ENCODE measurements at regions not wholly inside any gene's neighbourhood (a gene's known extent, or its start where the extent isn't known, plus 50 kb on each side); places are given as distances from the start of the nearest gene placed in this dataset.
"Not testable (repeated sequence)": the region's sequence is repeated elsewhere in the genome, so short reads cannot be mapped to it uniquely, and the experiment has no call there.

DNA sequence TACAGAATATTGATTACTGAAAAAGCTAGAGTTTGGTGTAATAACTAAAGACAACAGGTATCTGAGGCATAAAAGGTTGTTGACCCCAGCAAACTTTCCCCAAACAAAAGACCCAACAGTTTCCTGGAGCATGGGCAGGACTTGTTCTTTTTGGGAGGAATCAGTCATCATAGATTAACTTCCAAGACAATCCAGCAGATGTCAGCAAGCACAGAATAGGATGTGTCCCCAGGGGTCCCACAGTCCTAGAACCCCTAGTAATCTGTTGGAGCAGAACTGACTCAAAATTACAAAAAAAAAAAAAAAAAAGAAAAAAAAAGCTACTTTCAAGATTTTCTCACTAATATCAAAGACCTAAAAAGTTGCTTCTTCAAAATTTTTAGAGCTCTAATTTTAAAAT, 564.7 kb upstream of the SLC39A10 start:
- no peak for DNase-seq (ENCODE audit: low read depth)

DNA sequence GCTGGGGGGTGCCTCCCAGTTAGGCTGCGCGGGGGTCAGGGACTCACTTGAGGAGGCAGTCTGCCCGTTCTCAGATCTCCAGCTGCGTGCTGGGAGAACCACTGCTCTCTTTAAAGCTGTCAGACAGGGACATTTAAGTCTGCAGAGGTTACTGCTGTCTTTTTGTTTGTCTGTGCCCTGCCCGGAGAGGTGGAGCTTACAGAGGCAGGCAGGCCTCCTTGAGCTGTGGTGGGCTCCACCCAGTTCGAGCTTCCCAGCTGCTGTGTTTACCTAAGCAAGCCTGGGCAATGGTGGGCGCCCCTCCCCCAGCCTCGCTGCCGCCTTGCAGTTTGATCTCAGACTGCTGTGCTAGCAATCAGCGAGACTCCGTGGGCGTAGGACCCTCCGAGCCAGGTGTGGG, 584.2 kb upstream of the SLC39A10 start:
- not testable (repeated sequence) for H3K9ac ChIP-seq (ENCODE audit: low read length); DNase-seq (ENCODE audit: low read depth); H3K27me3 ChIP-seq (replicated peaks; ENCODE audit: control insufficient read depth, insufficient read depth, low read length); H3K9me3 ChIP-seq (ENCODE audit: control insufficient read depth, low read length); H3K4me1 ChIP-seq (ENCODE audit: control insufficient read depth, insufficient read depth, low read length); H3K36me3 ChIP-seq (ENCODE audit: control insufficient read depth, insufficient read depth, low read length, severe bottlenecking); H3K4me3 ChIP-seq (ENCODE audit: low read length)

More for the DNA sequence above, 564.7 kb upstream of the SLC39A10 start:
- H3K4me1 ChIP-seq (ENCODE audit: control insufficient read depth, insufficient read depth, low read length): no peaks in the 10 kb centered on the region
- peaks cover 2% of the 10 kb centered on the region for H3K9me3 ChIP-seq (ENCODE audit: control insufficient read depth, low read length)
- H3K9ac ChIP-seq (ENCODE audit: low read length): no peak overlapping the region
- H3K27me3 ChIP-seq (replicated peaks; ENCODE audit: control insufficient read depth, insufficient read depth, low read length): no peaks in the 10 kb centered on the region
- no peaks in the 10 kb centered on the region for H3K36me3 ChIP-seq (ENCODE audit: control insufficient read depth, insufficient read depth, low read length, severe bottlenecking)
- H3K4me3 ChIP-seq (ENCODE audit: low read length): no peak overlapping the region

DNA sequence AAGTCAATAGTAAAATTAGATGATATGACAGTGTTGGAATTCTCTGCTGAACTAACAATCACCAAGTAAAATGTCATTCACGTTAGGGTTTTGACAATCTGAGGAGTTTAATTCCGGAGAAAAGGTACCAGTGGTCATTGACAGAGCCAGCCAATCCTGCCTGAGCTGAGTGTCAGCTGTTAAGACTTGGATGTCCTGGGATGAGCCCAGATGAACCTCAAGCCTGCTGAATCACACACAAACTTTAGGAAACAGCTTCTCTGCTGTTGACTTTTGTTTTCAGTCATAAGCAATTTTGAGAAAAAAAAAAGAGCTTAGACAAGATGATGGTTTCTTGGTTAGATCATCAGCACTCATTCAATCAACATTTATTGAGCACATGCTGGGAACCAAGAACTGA, 600.0 kb upstream of the SLC39A10 start:
- no peak for DNase-seq (ENCODE audit: low read depth)
- Histone ChIP-seq H3K9me3 (ENCODE audit: control insufficient read depth, low read length) (no peaks in the 10 kb centered on the region), H3K4me1 (ENCODE audit: control insufficient read depth, insufficient read depth, low read length) (no peaks in the 10 kb centered on the region), H3K9ac (ENCODE audit: low read length) (no peak overlapping the region), H3K36me3 (ENCODE audit: control insufficient read depth, insufficient read depth, low read length, severe bottlenecking) (no peaks in the 10 kb centered on the region), H3K27me3 (replicated peaks; ENCODE audit: control insufficient read depth, insufficient read depth, low read length) (no peaks in the 10 kb centered on the region), H3K4me3 (ENCODE audit: low read length) (no peak overlapping the region)

DNA sequence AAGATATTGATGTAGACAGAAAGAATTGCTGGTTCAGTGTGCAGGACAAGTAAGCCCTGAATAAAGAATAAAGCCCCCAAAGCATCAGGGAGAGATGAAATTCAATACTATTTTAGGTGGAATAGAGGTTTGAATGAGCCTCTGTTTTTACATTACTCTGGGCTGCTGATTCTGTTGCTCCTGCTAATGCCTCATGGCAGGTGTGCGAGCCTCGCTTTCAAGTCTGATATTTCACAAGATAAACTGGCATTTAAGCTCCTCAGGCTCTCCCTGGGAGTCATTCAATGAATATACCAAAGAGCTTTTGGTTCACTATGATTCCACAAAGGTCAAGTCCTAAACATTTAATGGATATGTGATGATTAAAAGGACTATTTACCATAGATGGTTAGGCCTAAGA, 601.0 kb upstream of the SLC39A10 start:
- Histone ChIP-seq H3K9me3 (ENCODE audit: control insufficient read depth, low read length) (no peaks in the 10 kb centered on the region), H3K36me3 (ENCODE audit: control insufficient read depth, insufficient read depth, low read length, severe bottlenecking) (no peaks in the 10 kb centered on the region), H3K4me1 (ENCODE audit: control insufficient read depth, insufficient read depth, low read length) (peaks cover 5% of the 10 kb centered on the region), H3K4me3 (ENCODE audit: low read length) (no peak overlapping the region), H3K9ac (ENCODE audit: low read length) (no peak overlapping the region), H3K27me3 (replicated peaks; ENCODE audit: control insufficient read depth, insufficient read depth, low read length) (no peaks in the 10 kb centered on the region)
- no peak for DNase-seq (ENCODE audit: low read depth)

DNA sequence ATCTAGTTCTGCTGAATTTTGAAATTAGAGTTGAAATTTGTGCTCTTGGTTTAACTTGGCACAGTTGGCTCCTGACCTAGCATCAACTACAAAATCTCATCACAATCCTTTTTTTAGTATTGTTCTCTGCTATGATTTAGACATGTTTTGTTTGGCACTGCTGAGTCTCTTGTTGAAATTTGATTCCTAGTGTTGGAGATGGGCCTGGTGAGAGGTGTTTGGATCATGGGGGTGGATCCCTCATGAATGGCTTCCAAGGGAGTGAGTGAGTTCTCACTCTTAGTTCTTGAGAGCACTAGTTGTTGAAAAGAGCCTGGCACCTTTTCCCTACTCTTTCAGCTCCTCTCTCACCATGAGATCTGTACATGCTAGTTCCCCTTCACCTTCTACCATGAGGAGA, 605.6 kb upstream of the SLC39A10 start:
- DNase-seq (ENCODE audit: low read depth): peak; percentile 43
- Histone ChIP-seq H3K4me3 (ENCODE audit: low read length) (no peak overlapping the region), H3K27me3 (replicated peaks; ENCODE audit: control insufficient read depth, insufficient read depth, low read length) (no peaks in the 10 kb centered on the region), H3K9me3 (ENCODE audit: control insufficient read depth, low read length) (no peaks in the 10 kb centered on the region), H3K36me3 (ENCODE audit: control insufficient read depth, insufficient read depth, low read length, severe bottlenecking) (no peaks in the 10 kb centered on the region), H3K4me1 (ENCODE audit: control insufficient read depth, insufficient read depth, low read length) (peaks cover 5% of the 10 kb centered on the region), H3K9ac (ENCODE audit: low read length) (no peak overlapping the region)

DNA sequence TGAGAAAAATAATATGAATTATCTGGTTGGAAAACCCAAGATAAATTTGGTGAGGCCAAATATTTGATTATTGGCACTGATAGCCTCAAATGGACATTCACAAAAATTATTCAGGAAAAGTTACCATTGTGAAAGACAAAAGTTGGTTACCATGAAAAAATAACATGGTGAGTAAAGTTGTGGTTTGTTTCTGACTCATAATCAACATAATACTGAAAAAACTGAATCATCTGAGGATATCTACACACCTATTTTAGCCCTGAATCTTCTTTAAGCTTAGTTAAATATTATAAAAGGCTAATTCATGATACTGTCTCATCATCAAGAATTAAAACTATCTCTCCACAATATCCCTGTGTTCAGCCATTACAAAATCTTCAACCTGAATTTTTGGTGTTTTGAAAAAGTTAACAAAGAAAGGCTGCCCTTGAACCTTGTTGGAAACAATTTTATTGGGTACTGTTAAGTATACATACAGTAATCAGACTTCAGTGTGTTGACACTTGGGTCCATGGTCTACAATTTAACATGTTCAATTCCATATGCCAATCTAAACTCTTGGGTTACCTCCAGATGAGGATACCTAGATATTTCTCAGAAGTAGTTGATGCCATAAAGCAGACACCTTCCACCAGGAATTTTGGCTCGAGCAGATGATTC, 607.5 kb upstream of the SLC39A10 start:
- peak; percentile 22 for DNase-seq (ENCODE audit: low read depth)
- Histone ChIP-seq H3K27me3 (replicated peaks; ENCODE audit: control insufficient read depth, insufficient read depth, low read length) (no peaks in the 10 kb centered on the region), H3K4me3 (ENCODE audit: low read length) (no peak overlapping the region), H3K36me3 (ENCODE audit: control insufficient read depth, insufficient read depth, low read length, severe bottlenecking) (no peaks in the 10 kb centered on the region), H3K9me3 (ENCODE audit: control insufficient read depth, low read length) (no peaks in the 10 kb centered on the region), H3K9ac (ENCODE audit: low read length) (no peak overlapping the region), H3K4me1 (ENCODE audit: control insufficient read depth, insufficient read depth, low read length) (peaks cover 5% of the 10 kb centered on the region)

DNA sequence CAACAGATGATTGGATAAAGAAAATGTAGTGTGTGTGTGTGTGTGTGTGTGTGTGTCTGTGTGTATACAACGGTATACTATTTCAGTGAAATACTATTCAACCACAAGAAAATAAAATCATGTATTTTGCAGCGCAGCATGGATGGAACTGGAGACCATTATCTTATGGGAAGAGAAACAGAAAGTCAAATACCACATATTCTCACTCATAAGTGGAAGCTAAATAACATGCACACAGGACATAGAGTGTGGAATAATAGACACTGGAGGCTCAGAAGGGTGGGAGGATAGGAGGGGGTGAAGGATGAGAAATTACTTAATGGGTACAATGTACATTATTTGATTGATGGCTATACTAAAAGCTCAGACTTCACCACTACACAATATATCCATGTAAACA, 609.1 kb upstream of the SLC39A10 start:
- H3K4me1 ChIP-seq (ENCODE audit: control insufficient read depth, insufficient read depth, low read length): peaks cover 5% of the 10 kb centered on the region
- no peak for DNase-seq (ENCODE audit: low read depth)
- no peak overlapping the region for H3K4me3 ChIP-seq (ENCODE audit: low read length)
- H3K27me3 ChIP-seq (replicated peaks; ENCODE audit: control insufficient read depth, insufficient read depth, low read length): no peaks in the 10 kb centered on the region
- no peak overlapping the region for H3K9ac ChIP-seq (ENCODE audit: low read length)
- H3K36me3 ChIP-seq (ENCODE audit: control insufficient read depth, insufficient read depth, low read length, severe bottlenecking): no peaks in the 10 kb centered on the region
- no peaks in the 10 kb centered on the region for H3K9me3 ChIP-seq (ENCODE audit: control insufficient read depth, low read length)

DNA sequence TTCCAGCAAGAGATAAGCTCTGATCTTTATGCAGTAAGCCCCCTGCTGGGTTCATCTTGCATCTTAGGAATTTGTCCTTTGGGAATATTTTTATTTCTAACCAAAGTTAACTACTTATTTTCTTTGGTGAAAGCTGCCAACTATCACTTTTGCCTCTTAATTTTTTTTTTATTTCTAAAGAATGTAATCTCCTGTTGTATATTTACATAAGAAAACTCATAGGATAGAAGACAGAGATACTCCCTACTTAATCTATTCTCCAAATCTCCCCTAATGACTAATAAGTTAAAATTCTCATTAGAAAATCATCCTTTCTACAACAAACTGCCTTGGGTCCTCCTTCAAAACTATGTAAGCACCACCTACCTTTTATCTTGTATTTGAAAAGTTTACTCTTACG, 612.2 kb upstream of the SLC39A10 start:
- Histone ChIP-seq H3K36me3 (ENCODE audit: control insufficient read depth, insufficient read depth, low read length, severe bottlenecking) (no peaks in the 10 kb centered on the region), H3K27me3 (replicated peaks; ENCODE audit: control insufficient read depth, insufficient read depth, low read length) (no peaks in the 10 kb centered on the region), H3K4me1 (ENCODE audit: control insufficient read depth, insufficient read depth, low read length) (no peaks in the 10 kb centered on the region), H3K9ac (ENCODE audit: low read length) (no peak overlapping the region), H3K4me3 (ENCODE audit: low read length) (no peak overlapping the region), H3K9me3 (ENCODE audit: control insufficient read depth, low read length) (no peaks in the 10 kb centered on the region)
- no peak for DNase-seq (ENCODE audit: low read depth)

DNA sequence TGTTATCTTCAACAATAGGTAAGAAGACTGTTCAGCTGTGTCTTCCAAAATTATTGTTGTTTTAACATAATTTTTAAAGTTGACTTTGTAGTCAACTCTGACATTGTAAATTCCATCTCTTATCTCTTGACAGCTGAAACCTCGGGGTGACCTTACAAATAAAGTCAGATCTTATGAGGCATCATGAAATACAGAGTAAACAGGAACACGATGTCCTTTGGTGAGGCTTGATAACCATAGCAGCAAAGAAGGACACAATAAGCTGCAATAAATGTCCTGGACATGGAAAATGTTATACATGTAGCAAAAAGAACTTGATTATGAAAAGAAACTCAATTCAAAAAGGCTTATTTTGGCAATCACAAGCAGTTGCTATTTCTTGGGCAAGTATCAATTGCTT, 618.9 kb upstream of the SLC39A10 start:
- Histone ChIP-seq H3K4me1 (ENCODE audit: control insufficient read depth, insufficient read depth, low read length) (peaks cover 8% of the 10 kb centered on the region), H3K36me3 (ENCODE audit: control insufficient read depth, insufficient read depth, low read length, severe bottlenecking) (no peaks in the 10 kb centered on the region), H3K27me3 (replicated peaks; ENCODE audit: control insufficient read depth, insufficient read depth, low read length) (no peaks in the 10 kb centered on the region), H3K4me3 (ENCODE audit: low read length) (no peak overlapping the region), H3K9me3 (ENCODE audit: control insufficient read depth, low read length) (no peaks in the 10 kb centered on the region), H3K9ac (ENCODE audit: low read length) (no peak overlapping the region)
- DNase-seq (ENCODE audit: low read depth): peak; percentile 11

DNA sequence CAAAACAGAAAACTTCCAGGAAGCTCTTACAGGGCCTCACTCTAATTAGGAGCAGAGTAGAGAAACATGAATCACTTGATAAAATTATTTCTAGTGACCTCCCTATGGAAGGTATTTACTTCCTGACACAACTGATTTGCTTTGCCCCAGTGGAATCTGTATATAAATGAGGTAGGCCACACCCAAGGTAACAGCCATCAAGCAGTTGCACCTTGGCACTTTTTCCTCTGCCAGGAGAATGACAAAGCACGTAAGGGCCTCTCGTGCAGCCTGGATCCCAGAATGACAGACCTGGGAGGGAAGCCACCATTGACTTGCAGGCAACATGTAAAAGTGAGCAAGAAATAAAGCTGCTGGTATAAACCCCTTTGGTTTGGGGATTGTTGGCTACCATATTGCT, 620.0 kb upstream of the SLC39A10 start:
- H3K9me3 ChIP-seq (ENCODE audit: control insufficient read depth, low read length): no peaks in the 10 kb centered on the region
- H3K36me3 ChIP-seq (ENCODE audit: control insufficient read depth, insufficient read depth, low read length, severe bottlenecking): no peaks in the 10 kb centered on the region
- H3K9ac ChIP-seq (ENCODE audit: low read length): no peak overlapping the region
- no peaks in the 10 kb centered on the region for H3K27me3 ChIP-seq (replicated peaks; ENCODE audit: control insufficient read depth, insufficient read depth, low read length)
- no peak for DNase-seq (ENCODE audit: low read depth)
- H3K4me3 ChIP-seq (ENCODE audit: low read length): no peak overlapping the region
- peaks cover 8% of the 10 kb centered on the region for H3K4me1 ChIP-seq (ENCODE audit: control insufficient read depth, insufficient read depth, low read length)

DNA sequence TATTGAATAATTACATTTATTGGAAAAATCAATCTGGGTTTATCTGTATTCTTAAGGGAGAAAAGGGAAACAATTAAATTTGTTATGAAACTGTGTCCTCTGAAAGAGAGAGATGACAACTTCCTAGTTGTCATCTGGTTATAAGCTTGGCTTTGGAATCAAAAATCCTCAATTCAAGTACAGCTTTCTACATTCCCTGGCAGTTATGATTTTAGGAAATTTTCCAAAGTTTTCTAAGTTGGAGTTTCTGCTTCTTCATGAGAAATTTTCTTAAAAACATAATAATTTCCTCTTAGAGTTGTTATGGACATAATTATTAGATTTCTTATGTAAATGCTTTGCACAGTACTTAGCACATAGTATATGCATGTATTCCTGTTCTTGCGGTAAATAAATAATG, 625.6 kb upstream of the SLC39A10 start:
- Histone ChIP-seq H3K36me3 (ENCODE audit: control insufficient read depth, insufficient read depth, low read length, severe bottlenecking) (no peaks in the 10 kb centered on the region), H3K4me3 (ENCODE audit: low read length) (no peak overlapping the region), H3K9ac (ENCODE audit: low read length) (no peak overlapping the region), H3K9me3 (ENCODE audit: control insufficient read depth, low read length) (no peaks in the 10 kb centered on the region), H3K27me3 (replicated peaks; ENCODE audit: control insufficient read depth, insufficient read depth, low read length) (no peaks in the 10 kb centered on the region), H3K4me1 (ENCODE audit: control insufficient read depth, insufficient read depth, low read length) (no peaks in the 10 kb centered on the region)
- DNase-seq (ENCODE audit: low read depth): no peak
